CD14-positive monocyte (primary cell): ENCODE measurements at regions not wholly inside any gene's neighbourhood (a gene's known extent, or its start where the extent isn't known, plus 50 kb on each side); places are given as distances from the start of the nearest gene placed in this dataset.

Source experiments
- DNase-seq, 3 donors: peaks; one replicate each; pipeline ENCODE4 v3.0.0-alpha.2; 2011 to 2022
- H2AFZ ChIP-seq: 2 replicates; pipeline ENCODE4 v1.6.0; 2012; ENCODE audit warnings: mild to moderate bottlenecking, low read depth, low read length, inconsistent platforms; ENCODE audit not compliant: insufficient read depth, poor library complexity, severe bottlenecking
- H3K27ac ChIP-seq, 2 donors: 1 replicate in 1 of 2; 2 replicates in 1 of 2; pipeline ENCODE4 v1.5.1; 2012 to 2013; ENCODE audit warnings: low read length in 2 of 2, control low read depth in 1 of 2, inconsistent platforms in 1 of 2, low read depth in 1 of 2, mild to moderate bottlenecking in 1 of 2
- H3K27me3 ChIP-seq, 2 donors: one replicate each; pipeline versions ENCODE4 v1.6.0 to v1.6.1; 2011 to 2013; ENCODE audit warnings: low read length in 2 of 2; ENCODE audit not compliant: control insufficient read depth in 2 of 2, insufficient read depth in 2 of 2
- H3K36me3 ChIP-seq, 2 donors: replicated peaks in 1 of 2; 1 replicate in 1 of 2; 2 replicates in 1 of 2; pipeline versions ENCODE4 v1.5.1 to v1.6.1; 2012 to 2013; ENCODE audit warnings: low read length in 2 of 2, control low read depth in 1 of 2, inconsistent platforms in 1 of 2, mild to moderate bottlenecking in 1 of 2; ENCODE audit not compliant: insufficient read depth in 2 of 2, control insufficient read depth in 1 of 2
- H3K4me1 ChIP-seq, 2 donors: 1 replicate in 1 of 2; 2 replicates in 1 of 2; pipeline versions ENCODE4 v1.5.1 to v1.6.1; 2012 to 2013; ENCODE audit warnings: low read length in 2 of 2, control low read depth in 1 of 2, inconsistent platforms in 1 of 2, mild to moderate bottlenecking in 1 of 2, moderate library complexity in 1 of 2; ENCODE audit not compliant: insufficient read depth in 2 of 2, control insufficient read depth in 1 of 2
- H3K4me2 ChIP-seq: replicated peaks from 2 replicates; pipeline ENCODE3; 2012; ENCODE audit warnings: low read length, moderate library complexity, mild to moderate bottlenecking; ENCODE audit not compliant: poor library complexity, severe bottlenecking; ENCODE audit errors: extremely low read depth
- H3K4me3 ChIP-seq, 3 experiments: fragments of 200-600 bp in 1 of 3; sonication (generic) in 1 of 3; replicated peaks in 1 of 3; 1 replicate in 2 of 3; 2 replicates in 1 of 3; pipeline ENCODE4 v1.5.1; 2011 to 2013; ENCODE audit warnings: low read length in 3 of 3, mild to moderate bottlenecking in 3 of 3, control low read depth in 2 of 3, low read depth in 2 of 3, inconsistent platforms in 1 of 3, moderate library complexity in 1 of 3
- H3K79me2 ChIP-seq: 2 replicates; pipeline ENCODE4 v1.6.0; 2012; ENCODE audit warnings: mild to moderate bottlenecking, control low read depth, inconsistent platforms, low read length, moderate library complexity; ENCODE audit not compliant: insufficient read depth
- H3K9ac ChIP-seq: 2 replicates; pipeline ENCODE4 v1.6.0; 2017; ENCODE audit warnings: low read length, mild to moderate bottlenecking; ENCODE audit not compliant: insufficient read depth, poor library complexity, severe bottlenecking
- H3K9me3 ChIP-seq, 2 donors: replicated peaks in 1 of 2; 1 replicate in 1 of 2; 2 replicates in 1 of 2; pipeline versions ENCODE4 v1.5.1 to v1.6.1; 2012 to 2013; ENCODE audit warnings: low read length in 2 of 2, control low read depth in 1 of 2; ENCODE audit not compliant: control insufficient read depth in 1 of 2, insufficient read depth in 1 of 2
- H4K20me1 ChIP-seq: 2 replicates; pipeline ENCODE4 v1.6.0; 2012; ENCODE audit warnings: mild to moderate bottlenecking, low read length, control low read depth, moderate library complexity; ENCODE audit not compliant: insufficient read depth
- H3K27ac Mint-ChIP-seq, 7 donors: one replicate each; pipeline ENCODE4 v1.8.0; 2020; ENCODE audit warnings: mild to moderate bottlenecking in 7 of 7, mixed read lengths in 7 of 7, moderate library complexity in 6 of 7, inconsistent platforms in 2 of 7
- H3K27me3 Mint-ChIP-seq, 3 donors: one replicate each; pipeline ENCODE4 v1.8.0; 2021 to 2022; ENCODE audit warnings: low read depth in 3 of 3, mild to moderate bottlenecking in 3 of 3, mixed read lengths in 3 of 3, moderate library complexity in 3 of 3, inconsistent platforms in 1 of 3
- H3K36me3 Mint-ChIP-seq, 2 donors: one replicate each; pipeline ENCODE4 v1.8.0; 2020; ENCODE audit warnings: mixed read lengths in 2 of 2, inconsistent platforms in 1 of 2, mild to moderate bottlenecking in 1 of 2
- H3K4me1 Mint-ChIP-seq: one replicate; pipeline ENCODE4 v1.8.0; 2020; ENCODE audit warnings: mild to moderate bottlenecking, mixed read lengths
- H3K4me3 Mint-ChIP-seq, 2 donors: one replicate each; pipeline ENCODE4 v1.8.0; 2020; ENCODE audit warnings: mild to moderate bottlenecking in 2 of 2, mixed read lengths in 2 of 2, moderate library complexity in 1 of 2
- H3K9me3 Mint-ChIP-seq, 7 donors: one replicate each; pipeline ENCODE4 v1.8.0; 2020 to 2022; ENCODE audit warnings: mixed read lengths in 7 of 7, mild to moderate bottlenecking in 6 of 7, moderate library complexity in 6 of 7, inconsistent platforms in 2 of 7
- WGBS: methylation state at CpG from one replicate; pipeline ENCODE4 v1.1.5; 2013; ENCODE audit warnings: missing lambda C conversion rate; ENCODE audit not compliant: insufficient coverage; 5-methylcytosine and 5-hydroxymethylcytosine counted together
- intact Hi-C, 2 donors: fragments of 100-400 bp; cut with micrococcal nuclease; formaldehyde crosslinking; loops; one replicate each; pipeline versions ENCODE4 v1.15.0 to v1.15.1; 2023
- TF ChIP-seq, protein P1 (sequence below): fragments of 200-600 bp; IDR thresholded peaks from one replicate; pipeline ENCODE4 v1.8.0; 2022; ENCODE audit warnings: antibody characterized with exemption, mild to moderate bottlenecking

DNA sequence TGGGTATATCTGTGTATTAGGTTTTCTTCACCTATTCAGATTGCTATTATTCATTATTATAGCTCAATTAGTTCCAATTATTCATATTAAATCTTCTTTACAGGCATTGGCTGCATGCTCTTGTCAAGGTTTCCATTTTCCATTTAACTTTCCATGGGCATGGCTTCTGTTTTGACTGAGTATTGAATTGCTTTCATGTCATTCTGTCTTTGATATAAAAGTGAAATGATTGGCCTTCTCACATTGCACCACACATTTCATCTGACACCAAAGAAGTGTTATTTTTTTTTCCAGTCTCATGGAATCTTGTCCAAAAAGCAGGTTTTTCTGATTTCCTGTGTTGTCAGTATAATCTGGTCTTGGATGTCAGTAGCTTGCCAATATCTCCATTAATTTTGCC, 1244.3 kb downstream of the RAPGEF2 start:
- TF ChIP-seq, protein P1, sequence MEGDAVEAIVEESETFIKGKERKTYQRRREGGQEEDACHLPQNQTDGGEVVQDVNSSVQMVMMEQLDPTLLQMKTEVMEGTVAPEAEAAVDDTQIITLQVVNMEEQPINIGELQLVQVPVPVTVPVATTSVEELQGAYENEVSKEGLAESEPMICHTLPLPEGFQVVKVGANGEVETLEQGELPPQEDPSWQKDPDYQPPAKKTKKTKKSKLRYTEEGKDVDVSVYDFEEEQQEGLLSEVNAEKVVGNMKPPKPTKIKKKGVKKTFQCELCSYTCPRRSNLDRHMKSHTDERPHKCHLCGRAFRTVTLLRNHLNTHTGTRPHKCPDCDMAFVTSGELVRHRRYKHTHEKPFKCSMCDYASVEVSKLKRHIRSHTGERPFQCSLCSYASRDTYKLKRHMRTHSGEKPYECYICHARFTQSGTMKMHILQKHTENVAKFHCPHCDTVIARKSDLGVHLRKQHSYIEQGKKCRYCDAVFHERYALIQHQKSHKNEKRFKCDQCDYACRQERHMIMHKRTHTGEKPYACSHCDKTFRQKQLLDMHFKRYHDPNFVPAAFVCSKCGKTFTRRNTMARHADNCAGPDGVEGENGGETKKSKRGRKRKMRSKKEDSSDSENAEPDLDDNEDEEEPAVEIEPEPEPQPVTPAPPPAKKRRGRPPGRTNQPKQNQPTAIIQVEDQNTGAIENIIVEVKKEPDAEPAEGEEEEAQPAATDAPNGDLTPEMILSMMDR: no peak
- Histone ChIP-seq H2AFZ (no peak overlapping the region), H3K27ac (no peak overlapping the region), H3K9ac (no peak overlapping the region), H3K4me2 (no peak overlapping the region), H4K20me1 (no peaks in the 10 kb centered on the region), H3K4me3 (no peak overlapping the region), H3K79me2 (no peaks in the 10 kb centered on the region), H3K27me3 (no peaks in the 10 kb centered on the region), H3K4me1 (no peaks in the 10 kb centered on the region), H3K36me3 (no peaks in the 10 kb centered on the region), H3K9me3 (peaks cover 0 to 5% of the 10 kb centered on the region in 2 donors)
- DNase-seq: no peak
- Mint-ChIP-seq H3K27me3 (no peaks in the 10 kb centered on the region), H3K4me3 (no peak overlapping the region), H3K27ac (no peak overlapping the region), H3K9me3 (peaks cover 0 to 7% (median under 1%) of the 10 kb centered on the region in 7 donors), H3K36me3 (no peaks in the 10 kb centered on the region), H3K4me1 (no peaks in the 10 kb centered on the region)
- intact Hi-C loops: no loop called here

DNA sequence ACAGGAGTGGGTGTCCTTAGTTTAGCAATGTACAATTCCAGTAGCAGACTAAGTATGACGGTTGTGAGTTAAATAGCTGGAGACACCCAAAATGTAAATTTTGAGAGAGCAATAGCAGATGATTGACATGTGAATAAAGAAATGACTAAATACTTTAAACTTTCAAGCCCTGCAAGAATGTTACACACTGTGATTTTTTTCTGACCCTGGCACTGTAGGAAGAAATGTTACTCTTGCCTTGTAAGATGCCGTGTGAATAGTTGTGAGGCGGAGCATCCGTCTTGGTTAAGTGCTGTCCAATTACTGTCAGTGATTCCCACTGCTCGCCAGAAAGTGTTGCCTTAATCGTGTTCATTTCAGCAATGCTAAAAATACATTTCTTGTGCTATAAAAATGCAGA, 1248.1 kb downstream of the RAPGEF2 start:
- Histone ChIP-seq H4K20me1 (no peaks in the 10 kb centered on the region), H3K4me2 (no peak overlapping the region), H3K27me3 (no peaks in the 10 kb centered on the region), H3K9ac (no peak overlapping the region), H2AFZ (no peak overlapping the region), H3K79me2 (no peaks in the 10 kb centered on the region), H3K27ac (no peak overlapping the region), H3K4me1 (no peaks in the 10 kb centered on the region), H3K4me3 (no peak overlapping the region), H3K9me3 (no peaks in the 10 kb centered on the region), H3K36me3 (no peaks in the 10 kb centered on the region)
- H3K27ac Mint-ChIP-seq: no peak overlapping the region
- H3K4me3 Mint-ChIP-seq: no peak overlapping the region
- TF ChIP-seq, protein P1: no peak
- DNase-seq: no peak
- intact Hi-C loops: no loop called here
- 94% methylated on average over 3 of the region's 6 CpGs for WGBS
- no peaks in the 10 kb centered on the region for H3K36me3 Mint-ChIP-seq
- no peaks in the 10 kb centered on the region for H3K9me3 Mint-ChIP-seq
- no peaks in the 10 kb centered on the region for H3K4me1 Mint-ChIP-seq
- H3K27me3 Mint-ChIP-seq: no peaks in the 10 kb centered on the region
